ENCODE measurements at regions not wholly inside any gene's neighbourhood (a gene's known extent, or its start where the extent isn't known, plus 50 kb on each side); places are given as distances from the start of the nearest gene placed in this dataset.

DNA sequence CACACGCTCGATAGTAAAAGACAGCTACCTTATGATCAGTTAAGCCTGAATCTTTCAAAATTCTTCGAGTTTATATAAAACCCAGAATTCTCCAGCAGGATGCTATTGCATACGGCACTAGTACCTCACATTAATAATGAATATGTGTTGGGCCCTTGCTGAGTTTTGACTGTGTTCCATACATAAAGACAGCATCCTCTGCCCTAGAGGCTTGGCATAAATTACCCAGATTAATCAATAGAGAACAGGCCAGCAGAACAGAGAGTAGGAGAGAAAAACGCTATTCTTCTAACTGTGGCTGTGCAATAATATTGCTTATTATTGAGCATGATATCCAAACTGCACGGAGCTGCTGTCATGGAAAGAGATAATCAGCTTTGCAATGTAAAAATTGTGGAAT, 194.3 kb downstream of the SOX11 start:
- TF ChIP-seq GATA1 (IDR thresholded peaks at IDR 0.05; ENCODE audit: low read depth, low read length), result no peak
- TF ChIP-seq POLR2A (IDR thresholded peaks at IDR 0.05; ENCODE audit: low read length), result no peak
